GM10248 (cell line): ENCODE measurements at regions not wholly inside any gene's neighbourhood (a gene's known extent, or its start where the extent isn't known, plus 50 kb on each side); places are given as distances from the start of the nearest gene placed in this dataset.

Experiments
- CTCF ChIA-PET: fragments of 300-600 bp; sonication (Branson Sonifier 250); formaldehyde crosslinking; extraction: SDS; loops from one replicate; lab custom pipeline; 2021; ENCODE audit warnings: antibody characterized with exemption; lab: Yijun Ruan, JAX
- POLR2A ChIA-PET: fragments of 350-650 bp; sonication (Branson Sonifier 250); formaldehyde crosslinking; extraction: SDS; loops from one replicate; lab custom pipeline; 2020; ENCODE audit warnings: antibody characterized with exemption; lab: Yijun Ruan, JAX
- DNase-seq: peaks from one replicate; pipeline ENCODE4 v3.0.0; 2012; ENCODE audit errors: extremely low spot score
- CTCF ChIP-seq: IDR thresholded peaks from 2 replicates; pipeline ENCODE4 v1.5.1; 2012; ENCODE audit warnings: mild to moderate bottlenecking, low read depth; ENCODE audit errors: extremely low read depth, missing control alignments, control extremely low read depth

GRCh38 chr18:65435534-65435933 is 315.3 kb upstream of the CDH7 start:
- CTCF ChIA-PET, result interaction anchor here (0.7 kb wide), 1 partner anchor 13 kb away, joined by 3 read pairs; no protein-coding TSS in a partner anchor
- DNase-seq, result no peak
- POLR2A ChIA-PET, result no interaction called here
- TF ChIP-seq CTCF, result no peak

- ChIA-PET CTCF (interaction anchor here (1.1 to 1.6 kb wide), 2 partner anchors 11 to 13 kb away, joined by 3 to 4 read pairs; no protein-coding TSS in a partner anchor), POLR2A (no interaction called here)
- no peak for TF ChIP-seq CTCF
- no peak for DNase-seq
Measured at GRCh38 chr18:65429601-65430000, 321.2 kb upstream of the CDH7 start.

GRCh38 chr18:65425366-65425765 is 325.4 kb upstream of the CDH7 start:
- TF ChIP-seq CTCF, result no peak
- ChIA-PET POLR2A (no interaction called here), CTCF (no interaction called here)
- DNase-seq, result no peak

GRCh38 chr18:65423776-65424175 is 327.0 kb upstream of the CDH7 start:
- ChIA-PET POLR2A (no interaction called here), CTCF (no interaction called here)
- DNase-seq, result no peak
- TF ChIP-seq CTCF, result no peak

- ChIA-PET CTCF (interaction anchor here (1.0 to 1.2 kb wide), 2 partner anchors 9 to 13 kb away, joined by 3 read pairs; no protein-coding TSS in a partner anchor), POLR2A (no interaction called here)
- TF ChIP-seq CTCF, result no peak
- DNase-seq, result no peak
Measured at GRCh38 chr18:65422544-65423136, 328.2 kb upstream of the CDH7 start.

- no peak for TF ChIP-seq CTCF
- CTCF ChIA-PET, result no interaction called here
- DNase-seq, result no peak
- POLR2A ChIA-PET, result no interaction called here
Measured at GRCh38 chr18:65415098-65415497, 335.7 kb upstream of the CDH7 start.
